ENCODE measurements at regions not wholly inside any gene's neighbourhood (a gene's known extent, or its start where the extent isn't known, plus 50 kb on each side); places are given as distances from the start of the nearest gene placed in this dataset.

GRCh38 chr13:105538346-105538745 is 997.1 kb downstream of the EFNB2 start:
- TF ChIP-seq CTCF (conservative IDR thresholded peaks at IDR 0.05 in 1 of 2, IDR thresholded peaks at IDR 0.05 in 1 of 2; ENCODE audit: low read depth in 1 of 2, low read length in 2 of 2) (no peak), EZH2 (IDR thresholded peaks at IDR 0.05; ENCODE audit: low read length, missing control alignments) (no peak)
